IMR-90 (cell line): ENCODE measurements at regions not wholly inside any gene's neighbourhood (a gene's known extent, or its start where the extent isn't known, plus 50 kb on each side); places are given as distances from the start of the nearest gene placed in this dataset.

Experiments used
- ATAC-seq: fragments of 200-7000 bp; cut with Tn5 transposase; 2 replicates; pipeline ENCODE4 v1.9.1; 2020; ENCODE audit warnings: low read depth, mild to moderate bottlenecking, moderate library complexity
- BruUV-seq: library from RNA; stranded (reverse); fragments of 400-500 nt; replicated peaks from 2 replicates; lab custom pipeline; 2021; lab: Mats Ljungman, UMichigan
- CTCF ChIA-PET: fragments of 300-600 bp; formaldehyde crosslinking; extraction: SDS; loops from one replicate; lab custom pipeline; 2021; ENCODE audit warnings: antibody characterized with exemption; lab: Yijun Ruan, JAX
- POLR2A ChIA-PET: fragments of 300-600 bp; sonication (Branson Sonifier 250); formaldehyde crosslinking; loops from one replicate; lab custom pipeline; 2022; ENCODE audit warnings: antibody characterized with exemption; ENCODE audit not compliant: unreplicated experiment; lab: Charles Lee
- DNase-seq: peaks from one replicate; pipeline ENCODE4 v3.0.0; 2013
- H2AFZ ChIP-seq: replicated peaks from 2 replicates; pipeline ENCODE3; 2013; ENCODE audit warnings: low read length, mild to moderate bottlenecking; ENCODE audit not compliant: poor library complexity
- H2AK5ac ChIP-seq: 2 replicates; pipeline ENCODE4 v1.6.1; 2013; ENCODE audit warnings: low read depth, low read length, inconsistent platforms
- H2AK9ac ChIP-seq: replicated peaks from 2 replicates; pipeline ENCODE3; 2013; ENCODE audit warnings: mild to moderate bottlenecking, low read depth, low read length, moderate library complexity; ENCODE audit not compliant: poor library complexity
- H2BK120ac ChIP-seq: 2 replicates; pipeline ENCODE4 v1.6.1; 2013; ENCODE audit warnings: low read depth, low read length, inconsistent platforms
- H2BK15ac ChIP-seq: 3 replicates; pipeline ENCODE4 v1.6.1; 2013; ENCODE audit warnings: low read depth, low read length, inconsistent platforms
- H2BK20ac ChIP-seq: 2 replicates; pipeline ENCODE4 v1.6.1; 2013; ENCODE audit warnings: low read depth, mild to moderate bottlenecking, inconsistent platforms, low read length, moderate library complexity
- H2BK5ac ChIP-seq: 2 replicates; pipeline ENCODE4 v1.6.1; 2013; ENCODE audit warnings: mild to moderate bottlenecking, low read depth, low read length, inconsistent platforms; ENCODE audit not compliant: poor library complexity, severe bottlenecking
- H3K14ac ChIP-seq: replicated peaks from 2 replicates; pipeline ENCODE4 v1.6.1; 2013; ENCODE audit warnings: low read depth, low read length, inconsistent platforms
- H3K18ac ChIP-seq: 2 replicates; pipeline ENCODE4 v1.6.1; 2013; ENCODE audit warnings: low read depth, low read length, control low read depth
- H3K23ac ChIP-seq: 2 replicates; pipeline ENCODE4 v1.6.1; 2013; ENCODE audit warnings: low read depth, low read length, inconsistent platforms
- H3K27ac ChIP-seq: 2 replicates; pipeline ENCODE4 v1.5.1; 2013; ENCODE audit warnings: mild to moderate bottlenecking, control low read depth, low read length; ENCODE audit not compliant: insufficient read depth
- H3K27me3 ChIP-seq: 2 replicates; pipeline ENCODE4 v1.6.1; 2013; ENCODE audit warnings: low read length; ENCODE audit not compliant: control insufficient read depth, insufficient read depth
- H3K36me3 ChIP-seq: 2 replicates; pipeline ENCODE4 v1.6.1; 2013; ENCODE audit warnings: low read length, mixed read lengths; ENCODE audit not compliant: control insufficient read depth, insufficient read depth
- H3K4ac ChIP-seq: 2 replicates; pipeline ENCODE4 v1.6.1; 2013; ENCODE audit warnings: low read depth, low read length, inconsistent platforms
- H3K4me1 ChIP-seq: 2 replicates; pipeline ENCODE4 v1.6.1; 2013; ENCODE audit warnings: low read length, mixed read lengths; ENCODE audit not compliant: control insufficient read depth, insufficient read depth
- H3K4me2 ChIP-seq: 2 replicates; pipeline ENCODE4 v1.6.1; 2013; ENCODE audit warnings: low read depth, mild to moderate bottlenecking, control low read depth, low read length, moderate library complexity
- H3K4me3 ChIP-seq: 2 replicates; pipeline ENCODE4 v1.5.1; 2013; ENCODE audit warnings: low read depth, mild to moderate bottlenecking, control low read depth, low read length, moderate library complexity; ENCODE audit not compliant: insufficient read depth
- H3K56ac ChIP-seq: 2 replicates; pipeline ENCODE4 v1.6.1; 2013; ENCODE audit warnings: low read length, inconsistent platforms; ENCODE audit not compliant: insufficient read depth; ENCODE audit errors: extremely low read depth
- H3K79me1 ChIP-seq, 2 experiments: 2 replicates each; pipeline ENCODE4 v1.6.1; 2013; ENCODE audit warnings: low read length in 2 of 2, inconsistent platforms in 1 of 2, low read depth in 1 of 2
- H3K9ac ChIP-seq: 2 replicates; pipeline ENCODE4 v1.6.1; 2013; ENCODE audit warnings: low read depth, low read length, control low read depth
- H3K9me1 ChIP-seq: 2 replicates; pipeline ENCODE4 v1.6.1; 2013; ENCODE audit warnings: low read length, inconsistent platforms; ENCODE audit not compliant: insufficient read depth
- H3K9me3 ChIP-seq: 2 replicates; pipeline ENCODE4 v1.6.1; 2013; ENCODE audit warnings: low read length; ENCODE audit not compliant: control insufficient read depth, insufficient read depth
- H4K20me1 ChIP-seq: 2 replicates; pipeline ENCODE4 v1.6.1; 2013; ENCODE audit warnings: low read length, inconsistent platforms; ENCODE audit not compliant: insufficient read depth
- H4K5ac ChIP-seq: 2 replicates; pipeline ENCODE4 v1.6.1; 2013; ENCODE audit warnings: mild to moderate bottlenecking, low read depth, low read length, control low read depth
- H4K8ac ChIP-seq, 2 experiments: 2 replicates each; pipeline ENCODE4 v1.6.1; 2013; ENCODE audit warnings: low read depth in 2 of 2, low read length in 2 of 2, control low read depth in 1 of 2, inconsistent platforms in 1 of 2
- H4K91ac ChIP-seq: 2 replicates; pipeline ENCODE4 v1.6.1; 2013; ENCODE audit warnings: low read depth, low read length, inconsistent platforms; ENCODE audit not compliant: insufficient read depth
- BHLHE40 ChIP-seq: fragments of 150-350 bp; IDR thresholded peaks from 2 replicates; pipeline ENCODE4 v1.6.1; 2016; ENCODE audit warnings: mild to moderate bottlenecking, low read depth, low read length
- CEBPB ChIP-seq: IDR thresholded peaks from 2 replicates; pipeline ENCODE4 v1.6.1; 2012; ENCODE audit warnings: low read depth, low read length, improper control_type of control experiment
- CHD1 ChIP-seq: IDR thresholded peaks from 2 replicates; pipeline ENCODE4 v1.6.1; 2012; ENCODE audit warnings: low read depth, low read length, improper control_type of control experiment
- FOS ChIP-seq: fragments of 150-350 bp; IDR thresholded peaks from 2 replicates; pipeline ENCODE4 v1.6.1; 2016; ENCODE audit warnings: low read depth, low read length
- MAFK ChIP-seq: IDR thresholded peaks from 2 replicates; pipeline ENCODE4 v1.6.1; 2012; ENCODE audit warnings: low read depth, low read length, improper control_type of control experiment
- MAZ ChIP-seq: IDR thresholded peaks from 2 replicates; pipeline ENCODE4 v1.6.1; 2012; ENCODE audit warnings: low read depth, mild to moderate bottlenecking, low read length, improper control_type of control experiment, moderate library complexity, borderline replicate concordance
- MXI1 ChIP-seq: IDR thresholded peaks from 2 replicates; pipeline ENCODE4 v1.6.1; 2012; ENCODE audit warnings: low read depth, mild to moderate bottlenecking, low read length, moderate library complexity, borderline replicate concordance
- NFE2L2 ChIP-seq: fragments of 150-350 bp; IDR thresholded peaks from 2 replicates; pipeline ENCODE4 v1.6.1; 2016; ENCODE audit warnings: low read depth, mild to moderate bottlenecking, low read length
- POLR2A ChIP-seq: IDR thresholded peaks from 2 replicates; pipeline ENCODE4 v1.6.1; 2012; ENCODE audit warnings: mild to moderate bottlenecking, low read depth, low read length
- RAD21 ChIP-seq: IDR thresholded peaks from 2 replicates; pipeline ENCODE4 v1.6.1; 2012; ENCODE audit warnings: low read length, improper control_type of control experiment
- RCOR1 ChIP-seq: IDR thresholded peaks from 2 replicates; pipeline ENCODE4 v1.6.1; 2012; ENCODE audit warnings: mild to moderate bottlenecking, low read length, improper control_type of control experiment; ENCODE audit not compliant: insufficient replicate concordance
- RFX5 ChIP-seq: IDR thresholded peaks from 2 replicates; pipeline ENCODE4 v1.8.0; 2012; ENCODE audit warnings: low read depth, mild to moderate bottlenecking, low read length, moderate library complexity
- SMC3 ChIP-seq: fragments of 150-350 bp; IDR thresholded peaks from 2 replicates; pipeline ENCODE4 v1.6.1; 2016; ENCODE audit warnings: low read depth, mild to moderate bottlenecking, antibody characterized with exemption, low read length, moderate library complexity
- dilution Hi-C: fragments of 300-500 bp; cut with HindIII; formaldehyde crosslinking; loops from one replicate; pipeline ENCODE4 v1.14.3; 2018; ENCODE audit warnings: low sequenced_read_pairs; ENCODE audit not compliant: unreplicated experiment
- in situ Hi-C: fragments of 300-500 bp; cut with MboI; formaldehyde crosslinking; loops from 3 replicates; pipeline ENCODE4 v1.14.3; 2019; ENCODE audit warnings: low sequenced_read_pairs, inconsistent platforms, mixed read lengths
- intact Hi-C: fragments of 100-400 bp; cut with micrococcal nuclease; formaldehyde crosslinking; loops from 2 replicates; pipeline ENCODE4 v1.10.0; 2022
- TF ChIP-seq, protein P1 (sequence below): fragments of 150-350 bp; IDR thresholded peaks from 2 replicates; pipeline ENCODE4 v1.6.1; 2017; ENCODE audit warnings: mild to moderate bottlenecking, antibody characterized with exemption, low read length, low read depth
- TF ChIP-seq, protein P2 (sequence below): fragments of 150-350 bp; IDR thresholded peaks from 2 replicates; pipeline ENCODE4 v1.6.1; 2016; ENCODE audit warnings: low read depth, mild to moderate bottlenecking, low read length, moderate library complexity, borderline replicate concordance
- TF ChIP-seq, protein P3 (sequence below): conservative IDR thresholded peaks from 2 replicates; pipeline ENCODE4 v1.5.1; 2012; ENCODE audit warnings: mild to moderate bottlenecking, low read depth, low read length, improper control_type of control experiment

GRCh38 chr13:76619631-76620030, 266.6 kb downstream of the KCTD12 start:
- Histone ChIP-seq H3K9me1 (no peaks in the 10 kb centered on the region), H4K5ac (no peak overlapping the region), H3K9ac (no peak overlapping the region), H2BK15ac (no peak overlapping the region), H3K36me3 (no peaks in the 10 kb centered on the region), H4K91ac (no peak overlapping the region), H2BK120ac (no peak overlapping the region), H3K4me2 (no peak overlapping the region), H3K4ac (no peak overlapping the region), H3K9me3 (no peaks in the 10 kb centered on the region), H2AK9ac (no peak overlapping the region), H4K8ac (no peak overlapping the region), H3K56ac (no peak overlapping the region), H4K20me1 (no peaks in the 10 kb centered on the region), H2AK5ac (no peak overlapping the region), H2BK20ac (no peak overlapping the region), H3K27me3 (peaks cover 8% of the 10 kb centered on the region), H2BK5ac (no peak overlapping the region), H3K18ac (no peak overlapping the region), H3K4me3 (no peak overlapping the region), H3K27ac (no peak overlapping the region), H3K4me1 (no peaks in the 10 kb centered on the region), H3K23ac (no peak overlapping the region), H3K14ac (no peak overlapping the region), H2AFZ (no peak overlapping the region), H3K79me1 (no peaks in the 10 kb centered on the region)
- CTCF ChIA-PET = no interaction called here
- DNase-seq (no peak), ATAC-seq (no peak)
- POLR2A ChIA-PET = no interaction called here
- dilution Hi-C loops (no loop called here), in situ Hi-C loops (no loop called here), intact Hi-C loops (no loop called here)
- TF ChIP-seq, protein P1, sequence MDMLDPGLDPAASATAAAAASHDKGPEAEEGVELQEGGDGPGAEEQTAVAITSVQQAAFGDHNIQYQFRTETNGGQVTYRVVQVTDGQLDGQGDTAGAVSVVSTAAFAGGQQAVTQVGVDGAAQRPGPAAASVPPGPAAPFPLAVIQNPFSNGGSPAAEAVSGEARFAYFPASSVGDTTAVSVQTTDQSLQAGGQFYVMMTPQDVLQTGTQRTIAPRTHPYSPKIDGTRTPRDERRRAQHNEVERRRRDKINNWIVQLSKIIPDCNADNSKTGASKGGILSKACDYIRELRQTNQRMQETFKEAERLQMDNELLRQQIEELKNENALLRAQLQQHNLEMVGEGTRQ = no peak
- TF ChIP-seq, protein P2, sequence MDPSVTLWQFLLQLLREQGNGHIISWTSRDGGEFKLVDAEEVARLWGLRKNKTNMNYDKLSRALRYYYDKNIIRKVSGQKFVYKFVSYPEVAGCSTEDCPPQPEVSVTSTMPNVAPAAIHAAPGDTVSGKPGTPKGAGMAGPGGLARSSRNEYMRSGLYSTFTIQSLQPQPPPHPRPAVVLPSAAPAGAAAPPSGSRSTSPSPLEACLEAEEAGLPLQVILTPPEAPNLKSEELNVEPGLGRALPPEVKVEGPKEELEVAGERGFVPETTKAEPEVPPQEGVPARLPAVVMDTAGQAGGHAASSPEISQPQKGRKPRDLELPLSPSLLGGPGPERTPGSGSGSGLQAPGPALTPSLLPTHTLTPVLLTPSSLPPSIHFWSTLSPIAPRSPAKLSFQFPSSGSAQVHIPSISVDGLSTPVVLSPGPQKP = no peak
- TF ChIP-seq BHLHE40 (no peak), RFX5 (no peak), POLR2A (no peak), MAZ (no peak), SMC3 (no peak), NFE2L2 (no peak), RAD21 (no peak), MAFK (no peak), CEBPB (no peak), FOS (no peak), CHD1 (no peak), RCOR1 (no peak), MXI1 (no peak)
- TF ChIP-seq, protein P3, sequence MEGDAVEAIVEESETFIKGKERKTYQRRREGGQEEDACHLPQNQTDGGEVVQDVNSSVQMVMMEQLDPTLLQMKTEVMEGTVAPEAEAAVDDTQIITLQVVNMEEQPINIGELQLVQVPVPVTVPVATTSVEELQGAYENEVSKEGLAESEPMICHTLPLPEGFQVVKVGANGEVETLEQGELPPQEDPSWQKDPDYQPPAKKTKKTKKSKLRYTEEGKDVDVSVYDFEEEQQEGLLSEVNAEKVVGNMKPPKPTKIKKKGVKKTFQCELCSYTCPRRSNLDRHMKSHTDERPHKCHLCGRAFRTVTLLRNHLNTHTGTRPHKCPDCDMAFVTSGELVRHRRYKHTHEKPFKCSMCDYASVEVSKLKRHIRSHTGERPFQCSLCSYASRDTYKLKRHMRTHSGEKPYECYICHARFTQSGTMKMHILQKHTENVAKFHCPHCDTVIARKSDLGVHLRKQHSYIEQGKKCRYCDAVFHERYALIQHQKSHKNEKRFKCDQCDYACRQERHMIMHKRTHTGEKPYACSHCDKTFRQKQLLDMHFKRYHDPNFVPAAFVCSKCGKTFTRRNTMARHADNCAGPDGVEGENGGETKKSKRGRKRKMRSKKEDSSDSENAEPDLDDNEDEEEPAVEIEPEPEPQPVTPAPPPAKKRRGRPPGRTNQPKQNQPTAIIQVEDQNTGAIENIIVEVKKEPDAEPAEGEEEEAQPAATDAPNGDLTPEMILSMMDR = no peak
- BruUV-seq = no TSS peak
